ENCODE measurements at regions not wholly inside any gene's neighbourhood (a gene's known extent, or its start where the extent isn't known, plus 50 kb on each side); places are given as distances from the start of the nearest gene placed in this dataset.
A peak's percentile ranks its signal among the peaks of the same experiment; 100 is the strongest.

- H3K9me3 ChIP-seq (ENCODE audit: low read length): peaks cover 32% of the 10 kb centered on the region
- TF ChIP-seq TCF7 (IDR thresholded peaks at IDR 0.05; ENCODE audit: low read depth): peak; percentile 20; the same call in 1 of the 2 replicates
- TF ChIP-seq, protein P1, sequence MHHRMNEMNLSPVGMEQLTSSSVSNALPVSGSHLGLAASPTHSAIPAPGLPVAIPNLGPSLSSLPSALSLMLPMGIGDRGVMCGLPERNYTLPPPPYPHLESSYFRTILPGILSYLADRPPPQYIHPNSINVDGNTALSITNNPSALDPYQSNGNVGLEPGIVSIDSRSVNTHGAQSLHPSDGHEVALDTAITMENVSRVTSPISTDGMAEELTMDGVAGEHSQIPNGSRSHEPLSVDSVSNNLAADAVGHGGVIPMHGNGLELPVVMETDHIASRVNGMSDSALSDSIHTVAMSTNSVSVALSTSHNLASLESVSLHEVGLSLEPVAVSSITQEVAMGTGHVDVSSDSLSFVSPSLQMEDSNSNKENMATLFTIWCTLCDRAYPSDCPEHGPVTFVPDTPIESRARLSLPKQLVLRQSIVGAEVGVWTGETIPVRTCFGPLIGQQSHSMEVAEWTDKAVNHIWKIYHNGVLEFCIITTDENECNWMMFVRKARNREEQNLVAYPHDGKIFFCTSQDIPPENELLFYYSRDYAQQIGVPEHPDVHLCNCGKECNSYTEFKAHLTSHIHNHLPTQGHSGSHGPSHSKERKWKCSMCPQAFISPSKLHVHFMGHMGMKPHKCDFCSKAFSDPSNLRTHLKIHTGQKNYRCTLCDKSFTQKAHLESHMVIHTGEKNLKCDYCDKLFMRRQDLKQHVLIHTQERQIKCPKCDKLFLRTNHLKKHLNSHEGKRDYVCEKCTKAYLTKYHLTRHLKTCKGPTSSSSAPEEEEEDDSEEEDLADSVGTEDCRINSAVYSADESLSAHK (CRISPR knock-in tag; IDR thresholded peaks at IDR 0.05; ENCODE audit: borderline replicate concordance): no peak
- no peak for TF ChIP-seq SOX13 (IDR thresholded peaks at IDR 0.05)
- no peak for TF ChIP-seq SOX13 (CRISPR knock-in tag; conservative IDR thresholded peaks at IDR 0.05 in 1 of 2, IDR thresholded peaks at IDR 0.05 in 1 of 2)
- TF ChIP-seq RARA (CRISPR knock-in tag; IDR thresholded peaks at IDR 0.05): 0 out of 2 replicates have a peak, but pooled peaks have one; percentile 18
- no peak for TF ChIP-seq YEATS4 (CRISPR knock-in tag; IDR thresholded peaks at IDR 0.05; ENCODE audit: borderline replicate concordance)
- no peak for TF ChIP-seq SNRNP70 (IDR thresholded peaks at IDR 0.05; ENCODE audit: low read depth, low read length)
- POLR2A ChIA-PET: no interaction called here
- 80% methylated on average over 2 of the region's 2 CpGs for WGBS (ENCODE audit: low lambda C conversion rate)
- DNase-seq (ENCODE audit: low spot score) (no peak), ATAC-seq (no peak), FAIRE-seq (peak; percentile 66)
- CTCF ChIA-PET (ENCODE audit: low intra/inter-chr PET ratio, low total read pairs): no interaction called here
- H4K20me1 ChIP-seq (ENCODE audit: insufficient read depth, low read length): no peaks in the 10 kb centered on the region
- H3K79me2 ChIP-seq (ENCODE audit: insufficient read depth, low read length): no peaks in the 10 kb centered on the region
- no peak overlapping the region for H3K4me3 ChIP-seq (replicated peaks in 1 of 3; ENCODE audit: insufficient read depth in 1 of 3, low read depth in 2 of 3, low read length in 3 of 3)
- H2AFZ ChIP-seq (ENCODE audit: low read length): no peak overlapping the region
- H3K36me3 ChIP-seq (replicated peaks in 1 of 2; ENCODE audit: control insufficient read depth in 1 of 2, insufficient read depth in 2 of 2, low read length in 2 of 2): no peaks in the 10 kb centered on the region
- in situ Hi-C loops (cut with HindIII; ENCODE audit: extremely low pct_ligation_motif_present, low pct_unique_long_range_greater_than_20kb): no loop called here
- no peak overlapping the region for H3K9ac ChIP-seq (ENCODE audit: insufficient read depth, low read depth, low read length)
- no TSS peak for BruUV-seq (replicated peaks)
- H3K27ac ChIP-seq (ENCODE audit: extremely low read length, insufficient read depth, low read length): no peak overlapping the region
- H3K27me3 ChIP-seq (ENCODE audit: control insufficient read depth in 1 of 2, insufficient read depth in 2 of 2, low read length in 2 of 2): no peaks in the 10 kb centered on the region
- no peak overlapping the region for H3K4me2 ChIP-seq (ENCODE audit: low read depth, low read length)
- intact Hi-C loops (cut with micrococcal nuclease; ENCODE audit: unreplicated experiment): no loop called here
- H3K4me1 ChIP-seq (ENCODE audit: insufficient read depth, low read length): peaks cover 18% of the 10 kb centered on the region
These were observed 308.9 kb upstream of the LRRTM4 start for GRCh38 chr2:77831060-77831459.

DNA sequence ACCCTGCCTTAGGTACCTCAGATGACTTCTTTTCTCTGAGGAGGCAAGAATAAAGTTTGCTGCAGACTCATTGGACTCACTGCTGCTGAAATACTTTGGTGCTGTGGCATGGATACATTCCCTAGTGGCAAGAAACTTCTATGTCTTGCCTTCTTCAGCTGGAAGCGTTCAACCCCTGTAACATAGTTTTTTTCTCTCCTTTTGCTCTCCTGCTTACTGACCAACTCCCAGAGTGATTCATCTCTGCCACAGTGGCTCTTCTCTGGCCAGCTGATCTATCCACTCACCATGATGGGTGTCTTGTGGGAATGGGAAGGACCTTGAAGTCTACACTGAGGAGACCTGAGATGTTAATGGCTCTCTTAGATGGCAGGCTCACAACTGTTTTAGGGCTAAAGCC lies 309.3 kb upstream of the LRRTM4 start:
- ChIA-PET CTCF (ENCODE audit: low intra/inter-chr PET ratio, low total read pairs) (no interaction called here), POLR2A (interaction anchor here (1.2 kb wide), 1 partner anchor 31 kb away, joined by 3 read pairs; no protein-coding TSS in a partner anchor)
- no peak for DNase-seq (ENCODE audit: low spot score)
- 59% methylated on average over 1 of the region's 1 CpG for WGBS (ENCODE audit: low lambda C conversion rate)
- Histone ChIP-seq H3K27ac (ENCODE audit: extremely low read length, insufficient read depth, low read length) (no peak overlapping the region), H3K4me1 (ENCODE audit: insufficient read depth, low read length) (peaks cover 18% of the 10 kb centered on the region), H3K4me2 (ENCODE audit: low read depth, low read length) (no peak overlapping the region), H3K79me2 (ENCODE audit: insufficient read depth, low read length) (no peaks in the 10 kb centered on the region), H3K9ac (ENCODE audit: insufficient read depth, low read depth, low read length) (no peak overlapping the region), H4K20me1 (ENCODE audit: insufficient read depth, low read length) (no peaks in the 10 kb centered on the region), H3K9me3 (ENCODE audit: low read length) (peaks cover 34% of the 10 kb centered on the region), H3K36me3 (replicated peaks in 1 of 2; ENCODE audit: control insufficient read depth in 1 of 2, insufficient read depth in 2 of 2, low read length in 2 of 2) (no peaks in the 10 kb centered on the region), H3K27me3 (ENCODE audit: control insufficient read depth in 1 of 2, insufficient read depth in 2 of 2, low read length in 2 of 2) (no peaks in the 10 kb centered on the region), H3K4me3 (replicated peaks in 1 of 3; ENCODE audit: insufficient read depth in 1 of 3, low read depth in 2 of 3, low read length in 3 of 3) (no peak overlapping the region), H2AFZ (ENCODE audit: low read length) (no peak overlapping the region)
- FAIRE-seq: no peak
- ATAC-seq: peak; percentile 41
- in situ Hi-C loops (cut with HindIII; ENCODE audit: extremely low pct_ligation_motif_present, low pct_unique_long_range_greater_than_20kb) (no loop called here), intact Hi-C loops (cut with micrococcal nuclease; ENCODE audit: unreplicated experiment) (no loop called here)
- BruUV-seq (replicated peaks): no TSS peak
- TF ChIP-seq, protein P2, sequence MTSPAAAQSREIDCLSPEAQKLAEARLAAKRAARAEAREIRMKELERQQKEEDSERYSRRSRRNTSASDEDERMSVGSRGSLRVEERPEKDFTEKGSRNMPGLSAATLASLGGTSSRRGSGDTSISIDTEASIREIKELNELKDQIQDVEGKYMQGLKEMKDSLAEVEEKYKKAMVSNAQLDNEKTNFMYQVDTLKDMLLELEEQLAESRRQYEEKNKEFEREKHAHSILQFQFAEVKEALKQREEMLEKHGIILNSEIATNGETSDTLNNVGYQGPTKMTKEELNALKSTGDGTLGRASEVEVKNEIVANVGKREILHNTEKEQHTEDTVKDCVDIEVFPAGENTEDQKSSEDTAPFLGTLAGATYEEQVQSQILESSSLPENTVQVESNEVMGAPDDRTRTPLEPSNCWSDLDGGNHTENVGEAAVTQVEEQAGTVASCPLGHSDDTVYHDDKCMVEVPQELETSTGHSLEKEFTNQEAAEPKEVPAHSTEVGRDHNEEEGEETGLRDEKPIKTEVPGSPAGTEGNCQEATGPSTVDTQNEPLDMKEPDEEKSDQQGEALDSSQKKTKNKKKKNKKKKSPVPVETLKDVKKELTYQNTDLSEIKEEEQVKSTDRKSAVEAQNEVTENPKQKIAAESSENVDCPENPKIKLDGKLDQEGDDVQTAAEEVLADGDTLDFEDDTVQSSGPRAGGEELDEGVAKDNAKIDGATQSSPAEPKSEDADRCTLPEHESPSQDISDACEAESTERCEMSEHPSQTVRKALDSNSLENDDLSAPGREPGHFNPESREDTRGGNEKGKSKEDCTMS (CRISPR knock-in tag; conservative IDR thresholded peaks at IDR 0.05): no peak
- TF ChIP-seq KLF16 (CRISPR knock-in tag; IDR thresholded peaks at IDR 0.05) (no peak), ZBTB14 (CRISPR knock-in tag; IDR thresholded peaks at IDR 0.05) (no peak)

All from HepG2 (cell line).